IPS-NIHi11 (cell line): ENCODE measurements at regions not wholly inside any gene's neighbourhood (a gene's known extent, or its start where the extent isn't known, plus 50 kb on each side); places are given as distances from the start of the nearest gene placed in this dataset.
"Not testable (repeated sequence)": the region's sequence is repeated elsewhere in the genome, so short reads cannot be mapped to it uniquely, and the experiment has no call there.

ENCODE experiments used
- DNase-seq: peaks from one replicate; pipeline ENCODE4 v3.0.0; 2012; ENCODE audit warnings: mixed read lengths, low spot score

GRCh38 chr6:165167861-165168260, 141.5 kb downstream of the C6orf118 start:
- no peak for DNase-seq

GRCh38 chr6:165167311-165167710, 142.1 kb downstream of the C6orf118 start:
- no peak for DNase-seq

- no peak for DNase-seq
Measured at GRCh38 chr6:165163519-165163918, 145.9 kb downstream of the C6orf118 start.

GRCh38 chr6:165159460-165159859, 149.9 kb downstream of the C6orf118 start:
- no peak for DNase-seq

- no peak for DNase-seq
Measured at GRCh38 chr6:165146456-165146855, 162.9 kb downstream of the C6orf118 start.

GRCh38 chr6:165135889-165136288, 173.5 kb downstream of the C6orf118 start:
- no peak for DNase-seq

- no peak for DNase-seq
Measured at GRCh38 chr6:165129086-165129485, 180.3 kb downstream of the C6orf118 start.

- not testable (repeated sequence) for DNase-seq
Measured at GRCh38 chr6:165127743-165128142, 181.7 kb downstream of the C6orf118 start.

- not testable (repeated sequence) for DNase-seq
Measured at GRCh38 chr6:165124681-165125080, 184.7 kb downstream of the C6orf118 start.

- peak; percentile 33 for DNase-seq
Measured at GRCh38 chr6:165119231-165120020, 190.0 kb downstream of the C6orf118 start.

GRCh38 chr6:165118736-165119135, 190.7 kb downstream of the C6orf118 start:
- no peak for DNase-seq

GRCh38 chr6:165117806-165118205, 191.6 kb downstream of the C6orf118 start:
- no peak for DNase-seq

GRCh38 chr6:165117121-165117520, 192.3 kb downstream of the C6orf118 start:
- DNase-seq = no peak

GRCh38 chr6:165110860-165111259, 198.5 kb downstream of the C6orf118 start:
- no peak for DNase-seq

- no peak for DNase-seq
Measured at GRCh38 chr6:165109011-165109410, 200.4 kb downstream of the C6orf118 start.

GRCh38 chr6:165106261-165106660, 203.1 kb downstream of the C6orf118 start:
- DNase-seq = no peak

GRCh38 chr6:165098165-165098564, 211.2 kb downstream of the C6orf118 start:
- DNase-seq = no peak

GRCh38 chr6:165096868-165097267, 212.5 kb downstream of the C6orf118 start:
- DNase-seq = no peak

- no peak for DNase-seq
Measured at GRCh38 chr6:165096209-165096608, 213.2 kb downstream of the C6orf118 start.

GRCh38 chr6:165092881-165093595, 216.4 kb downstream of the C6orf118 start:
- DNase-seq = no peak

- DNase-seq = no peak
Measured at GRCh38 chr6:165091121-165091785, 218.2 kb downstream of the C6orf118 start.

GRCh38 chr6:165090242-165090641, 219.2 kb downstream of the C6orf118 start:
- no peak for DNase-seq

- DNase-seq = no peak
Measured at GRCh38 chr6:165086814-165087213, 222.6 kb downstream of the C6orf118 start.
